Stomach (tissue), 8 donors: ENCODE measurements at regions not wholly inside any gene's neighbourhood (a gene's known extent, or its start where the extent isn't known, plus 50 kb on each side); places are given as distances from the start of the nearest gene placed in this dataset.

Experiments
- DNase-seq, 2 donors: peaks; one replicate each; pipeline versions ENCODE4 v3.0.0 to v3.0.0-alpha.2; 2013 to 2019
- H3K27ac ChIP-seq, 5 donors: fragments of 200-600 bp in 4 of 5; sonication (generic) in 4 of 5; one replicate each; pipeline ENCODE4 v1.5.1; 2013 to 2019; ENCODE audit warnings: mild to moderate bottlenecking in 1 of 5, moderate library complexity in 1 of 5
- H3K27me3 ChIP-seq, 3 donors: fragments of 200-600 bp; sonication (generic); one replicate each; pipeline ENCODE4 v1.5.1; 2017 to 2019; ENCODE audit warnings: mixed run types in 1 of 3
- H3K36me3 ChIP-seq, 4 donors: fragments of 200-600 bp; sonication (generic); 1 replicate in 3 of 4; 2 replicates in 1 of 4; pipeline ENCODE4 v1.5.1; 2016 to 2019
- H3K4me1 ChIP-seq, 4 donors: fragments of 200-600 bp; sonication (generic); one replicate each; pipeline ENCODE4 v1.5.1; 2016 to 2019
- H3K4me3 ChIP-seq, 4 donors: fragments of 200-600 bp; sonication (generic) in 3 of 4; one replicate each; pipeline ENCODE4 v1.5.1; 2016 to 2019; ENCODE audit warnings: mild to moderate bottlenecking in 1 of 4
- H3K9me3 ChIP-seq, 4 donors: fragments of 200-600 bp; sonication (generic); one replicate each; pipeline ENCODE4 v1.5.1; 2016 to 2019
- CTCF ChIP-seq, 7 experiments: fragments of 450-650 bp in 4 of 7; fragments of 200-600 bp in 3 of 7; sonication (generic) in 3 of 7; IDR thresholded peaks; one replicate each; pipeline ENCODE4 v1.5.1; 2016 to 2019; ENCODE audit warnings: antibody characterized with exemption in 7 of 7, control low read depth in 2 of 7, mild to moderate bottlenecking in 1 of 7
- EP300 ChIP-seq: sonication (generic); formaldehyde crosslinking; IDR thresholded peaks from one replicate; pipeline ENCODE4 v1.6.1; 2017; ENCODE audit warnings: antibody characterized with exemption
- POLR2A ChIP-seq, 4 donors: fragments of 450-650 bp; IDR thresholded peaks; one replicate each; pipeline ENCODE4 v1.6.1; 2016; ENCODE audit warnings: antibody characterized with exemption in 4 of 4, control low read depth in 2 of 4, mild to moderate bottlenecking in 1 of 4, moderate library complexity in 1 of 4
- POLR2AphosphoS5 ChIP-seq, 3 donors: sonication (generic); formaldehyde crosslinking; IDR thresholded peaks; one replicate each; pipeline ENCODE4 v1.6.1; 2016; ENCODE audit warnings: antibody characterized with exemption in 3 of 3
- WGBS, 5 donors: extraction: QIAGEN DNeasy Blood & Tissue Kit in 3 of 5; methylation state at CpG; one replicate each; pipeline versions ENCODE4 v1.1.5 to v1.1.7; 2013 to 2018; 5-methylcytosine and 5-hydroxymethylcytosine counted together
- intact Hi-C: fragments of 100-400 bp; cut with DNase I; formaldehyde crosslinking; loops from one replicate; pipeline ENCODE4 v1.15.1; 2023; ENCODE audit warnings: low total_unique reads
- donor health status: healthy with polysubstance abuse.
- donor health status: Bipolar disorder and iron deficiency.
- donor health status: healthy.

DNA sequence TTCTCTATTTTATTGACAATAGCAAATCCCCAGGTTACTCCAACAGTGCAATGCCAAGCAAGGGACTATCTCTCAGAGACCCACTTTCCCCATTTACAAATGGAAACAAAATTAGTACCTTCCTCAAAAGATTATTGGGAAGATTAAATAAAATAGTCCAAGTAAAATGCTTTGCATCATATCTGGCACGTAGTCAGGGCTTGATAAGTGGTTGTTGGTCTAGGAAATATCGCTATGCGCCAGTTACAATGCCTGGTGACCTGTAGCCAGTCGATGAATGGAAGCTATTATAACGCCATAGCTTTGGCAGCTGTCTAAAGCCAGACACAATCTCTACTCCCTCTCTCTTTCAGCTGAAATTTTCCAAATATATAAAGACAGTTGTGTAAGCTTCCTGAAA, 220.3 kb downstream of the RAP2A start:
- 37 to 73% (median 45%) methylated on average over 5 of the region's 5 CpGs for WGBS, 5 donors
- no peak for TF ChIP-seq EP300
- TF ChIP-seq CTCF (IDR thresholded peaks at IDR 0.05): no peak
- no peak for TF ChIP-seq POLR2A (IDR thresholded peaks at IDR 0.05)
- no peak for TF ChIP-seq POLR2AphosphoS5 (IDR thresholded peaks at IDR 0.05)
- Histone ChIP-seq H3K27ac (no peak overlapping the region), H3K27me3 (no peaks in the 10 kb centered on the region), H3K4me1 (peaks cover 0 to under 1% (median 0%) of the 10 kb centered on the region in 4 donors), H3K4me3 (no peak overlapping the region), H3K36me3 (no peaks in the 10 kb centered on the region), H3K9me3 (no peaks in the 10 kb centered on the region)
- DNase-seq: no peak
- intact Hi-C loops: no loop called here

GRCh38 chr13:97658556-97658955, 224.6 kb downstream of the RAP2A start:
- H3K4me3 ChIP-seq: no peak overlapping the region
- DNase-seq: no peak
- intact Hi-C loops: no loop called here
- H3K4me1 ChIP-seq: peaks cover 0 to 7% (median 0%) of the 10 kb centered on the region in 4 donors
- H3K27ac ChIP-seq: no peak overlapping the region
- no peaks in the 10 kb centered on the region for H3K36me3 ChIP-seq
- no peaks in the 10 kb centered on the region for H3K9me3 ChIP-seq
- no peak for TF ChIP-seq POLR2AphosphoS5 (IDR thresholded peaks at IDR 0.05)
- TF ChIP-seq POLR2A (IDR thresholded peaks at IDR 0.05): no peak
- no peak for TF ChIP-seq EP300
- TF ChIP-seq CTCF (IDR thresholded peaks at IDR 0.05): no peak
- H3K27me3 ChIP-seq: no peaks in the 10 kb centered on the region

DNA sequence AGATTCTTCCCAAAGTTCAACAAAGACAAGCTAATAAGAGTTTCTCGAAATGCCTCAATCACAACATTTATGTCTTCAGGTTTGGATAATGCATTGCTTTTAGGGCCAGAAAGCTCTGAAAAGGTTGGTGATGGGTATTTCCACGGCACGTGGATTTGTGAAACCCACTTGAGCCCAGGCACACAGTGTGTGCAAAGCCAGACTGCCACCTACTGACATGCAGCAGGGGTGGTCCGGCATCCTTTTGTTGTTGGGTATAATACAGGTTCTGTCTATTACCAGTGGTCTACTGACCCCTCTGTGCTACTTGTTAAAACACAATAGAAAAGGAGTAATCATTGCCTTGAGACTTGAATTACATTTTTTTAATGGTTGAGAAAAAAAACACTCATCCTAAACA, 225.6 kb downstream of the RAP2A start:
- H3K4me1 ChIP-seq: peaks cover 0 to 7% (median 0%) of the 10 kb centered on the region in 4 donors
- WGBS, 5 donors: 41 to 52% (median 50%) methylated on average over 4 of the region's 4 CpGs
- no peak overlapping the region for H3K4me3 ChIP-seq
- DNase-seq: peak in 1 of 2 donors; percentile 50
- no peaks in the 10 kb centered on the region for H3K9me3 ChIP-seq
- no peaks in the 10 kb centered on the region for H3K27me3 ChIP-seq
- H3K27ac ChIP-seq: no peak overlapping the region
- no peaks in the 10 kb centered on the region for H3K36me3 ChIP-seq
- intact Hi-C loops: no loop called here
- TF ChIP-seq CTCF (IDR thresholded peaks at IDR 0.05) (no peak), POLR2AphosphoS5 (IDR thresholded peaks at IDR 0.05) (no peak), POLR2A (IDR thresholded peaks at IDR 0.05) (no peak)

GRCh38 chr13:97660594-97661260, 226.8 kb downstream of the RAP2A start:
- no peaks in the 10 kb centered on the region for H3K27me3 ChIP-seq
- TF ChIP-seq POLR2AphosphoS5 (IDR thresholded peaks at IDR 0.05): no peak
- TF ChIP-seq CTCF (IDR thresholded peaks at IDR 0.05): no peak
- no peak for TF ChIP-seq POLR2A (IDR thresholded peaks at IDR 0.05)
- no peak for TF ChIP-seq EP300
- H3K4me3 ChIP-seq: no peak overlapping the region
- H3K9me3 ChIP-seq: no peaks in the 10 kb centered on the region
- H3K27ac ChIP-seq: no peak overlapping the region
- DNase-seq: no peak
- H3K4me1 ChIP-seq: peaks cover 0 to 7% (median 0%) of the 10 kb centered on the region in 4 donors
- WGBS, 5 donors: 45 to 62% (median 56%) methylated on average over 11 of the region's 11 CpGs
- intact Hi-C loops: no loop called here
- H3K36me3 ChIP-seq: no peaks in the 10 kb centered on the region
